ELF-1 (cell line): ENCODE measurements at regions not wholly inside any gene's neighbourhood (a gene's known extent, or its start where the extent isn't known, plus 50 kb on each side); places are given as distances from the start of the nearest gene placed in this dataset.
A peak's percentile ranks its signal among the peaks of the same experiment; 100 is the strongest.

Experiments used
- DNase-seq: peaks from one replicate; pipeline ENCODE4 v3.0.0-alpha.2; 2016; ENCODE audit warnings: low read depth, low spot score

DNA sequence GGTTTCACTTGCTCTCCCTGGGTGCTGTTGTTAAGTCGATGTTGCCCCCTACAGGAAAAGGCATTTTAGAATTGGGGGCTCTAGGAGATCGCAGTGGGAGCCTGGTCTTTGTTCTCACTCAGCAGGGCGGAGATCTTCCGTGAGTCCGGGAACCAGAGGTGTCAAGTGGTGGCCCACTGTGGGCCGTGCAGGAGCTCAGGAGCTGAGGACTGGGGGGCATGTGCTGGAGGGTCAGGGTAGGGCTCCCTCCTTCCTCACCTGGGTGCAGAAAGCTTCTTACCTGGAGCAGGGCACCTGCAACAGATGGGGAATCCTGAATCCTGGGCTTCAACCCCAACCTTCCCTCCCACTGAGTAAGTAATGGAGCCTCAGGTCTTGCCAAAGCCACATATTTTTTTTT, 392.7 kb downstream of the NPHP4 start:
- no peak for DNase-seq

DNA sequence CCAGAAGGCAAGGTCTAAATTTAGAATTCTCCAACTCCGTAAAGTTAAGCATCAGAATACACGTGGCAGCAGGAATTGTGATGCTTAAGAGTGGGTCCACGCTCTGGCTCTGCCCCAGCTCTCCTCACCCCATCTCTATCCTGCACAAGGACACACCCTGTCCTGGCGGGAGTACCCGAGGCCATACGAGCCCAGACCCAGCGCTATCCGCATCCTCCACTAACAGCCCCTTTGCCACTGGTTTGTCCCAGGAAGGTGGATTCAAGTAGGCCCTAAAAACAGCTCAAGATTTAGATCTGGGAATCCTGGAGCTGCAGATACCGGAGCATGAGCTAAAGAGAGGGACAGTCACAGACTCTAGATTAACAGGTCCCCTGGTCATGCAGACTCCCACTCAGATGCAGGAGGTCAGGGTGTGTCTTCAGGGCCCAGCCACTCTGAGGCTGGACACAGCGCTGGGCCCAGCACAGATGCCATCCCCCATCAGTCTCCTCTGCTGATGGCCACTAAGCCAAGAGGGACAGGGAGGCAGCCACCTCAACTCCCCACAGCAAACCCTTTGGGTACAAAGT, 393.3 kb downstream of the NPHP4 start:
- DNase-seq, result peak; percentile 17

DNA sequence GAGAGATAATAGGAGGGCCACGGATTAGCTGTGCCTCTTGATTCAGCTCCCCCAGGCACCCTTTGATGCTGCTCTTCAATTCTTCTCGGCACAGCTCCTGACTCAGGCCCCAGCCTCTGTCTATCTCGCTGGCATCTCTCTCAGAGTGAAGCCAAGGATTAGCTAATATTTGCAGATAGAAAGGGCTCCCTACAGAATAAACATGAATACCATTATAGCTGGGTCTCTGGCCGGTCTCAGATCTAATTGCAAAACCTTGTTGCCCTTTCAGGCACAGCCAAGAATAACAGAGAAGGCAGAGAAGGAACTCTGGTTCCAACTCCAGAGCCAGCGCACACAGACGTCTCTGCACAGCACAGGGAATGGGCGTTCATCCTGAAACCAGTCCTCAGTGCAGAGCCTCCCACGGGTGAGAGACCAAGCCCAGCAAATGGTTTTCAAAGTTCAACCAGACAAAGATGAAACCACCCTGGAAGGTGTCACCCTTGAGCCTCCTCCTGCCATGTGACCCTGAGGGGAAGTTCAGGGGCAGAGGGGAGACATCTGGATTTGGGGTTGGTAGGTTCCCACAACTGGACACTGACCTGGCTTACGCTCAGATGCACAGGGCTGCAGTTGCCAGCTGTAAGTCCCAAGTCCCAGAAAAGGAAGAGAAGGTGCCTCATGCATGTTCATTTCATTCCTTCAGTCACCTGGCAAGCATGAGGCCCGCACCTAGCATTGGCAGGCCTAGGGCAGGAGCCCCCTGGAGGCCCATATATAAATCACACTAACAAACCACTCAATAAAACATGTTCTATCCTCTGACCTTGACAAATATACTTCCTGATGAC, 394.0 kb downstream of the NPHP4 start:
- DNase-seq, result peak; percentile 19

DNA sequence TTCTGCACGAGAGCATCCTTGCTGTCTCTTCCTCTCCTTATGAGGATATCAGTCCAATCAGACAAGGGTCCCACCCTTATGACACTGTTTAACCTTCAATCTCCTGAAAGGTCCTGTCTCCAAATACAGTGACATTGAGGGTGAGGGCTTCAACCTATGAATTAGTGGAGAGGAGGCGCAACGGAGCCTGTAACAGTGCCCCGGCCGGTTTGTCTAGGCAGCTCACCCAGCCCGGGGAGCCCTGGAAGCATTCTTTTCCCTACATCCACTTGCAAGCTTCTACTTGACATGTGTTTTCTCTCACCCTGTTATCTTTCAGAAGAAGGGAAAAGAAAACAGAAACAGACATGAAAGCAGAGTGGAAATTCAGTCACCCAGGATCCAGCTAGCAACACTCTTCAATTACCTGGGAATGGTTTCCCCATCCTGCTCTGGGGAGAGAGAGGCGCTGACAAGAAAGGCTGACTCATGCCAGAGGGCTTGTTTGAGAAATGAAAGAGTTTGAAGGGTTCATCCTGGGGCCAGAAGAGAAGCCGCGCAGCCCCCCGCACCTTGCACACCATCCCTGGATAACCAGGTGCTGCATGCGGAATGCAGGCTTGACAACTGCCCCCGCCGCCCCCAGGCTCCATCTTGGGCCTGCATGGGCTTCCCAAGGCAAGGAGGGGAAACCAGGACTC, 394.9 kb downstream of the NPHP4 start:
- DNase-seq, result peak; percentile 73

DNA sequence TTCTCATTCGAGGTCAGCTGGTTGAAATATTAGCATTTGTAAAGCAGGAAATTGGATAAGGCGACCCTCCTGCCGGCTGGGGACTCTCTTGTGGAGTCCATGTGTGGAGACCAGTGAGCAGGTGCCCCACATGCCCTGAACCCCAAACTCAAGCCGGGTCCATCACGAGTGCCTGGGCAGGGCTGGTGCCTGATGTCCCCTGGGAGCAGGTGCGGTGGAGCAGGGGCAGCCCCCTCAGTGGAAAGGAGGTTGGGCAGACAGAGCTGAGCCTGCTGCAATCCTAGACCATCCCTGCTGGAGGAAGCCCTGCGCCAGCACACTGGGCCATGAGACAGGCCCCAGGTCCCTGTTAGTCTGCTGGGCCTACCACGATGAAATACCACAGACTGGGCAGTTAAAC, 395.6 kb downstream of the NPHP4 start:
- DNase-seq, result no peak

DNA sequence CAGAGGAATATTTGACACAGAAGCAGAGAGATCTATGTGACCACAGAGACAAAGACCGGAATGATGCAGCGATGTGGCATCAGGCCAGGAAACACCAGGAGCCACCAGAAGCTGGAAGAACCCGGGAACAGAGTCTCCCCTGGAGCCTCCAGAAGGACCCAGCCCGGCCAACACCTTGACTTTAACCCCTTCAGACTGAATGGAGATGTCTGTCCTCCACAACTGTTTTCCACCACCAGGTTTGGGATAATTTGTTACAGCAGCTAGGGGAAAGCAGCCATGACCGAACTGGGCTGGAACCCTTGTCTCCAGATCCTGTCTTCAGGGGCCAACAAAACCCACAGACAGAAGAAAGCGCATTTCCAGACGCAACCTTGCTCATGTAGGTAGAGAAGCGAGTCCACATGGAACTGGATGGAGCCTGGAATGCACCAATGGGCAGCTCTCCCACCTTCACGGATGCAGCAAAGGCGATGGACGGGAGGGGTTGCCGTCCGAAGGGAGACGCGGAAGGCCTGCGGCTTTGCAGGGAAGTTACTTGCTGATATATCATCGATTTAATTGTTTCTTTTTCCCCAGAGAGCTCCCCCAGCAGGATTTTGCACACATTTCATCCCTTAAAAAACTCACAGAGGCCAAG, 396.6 kb downstream of the NPHP4 start:
- DNase-seq, result no peak

DNA sequence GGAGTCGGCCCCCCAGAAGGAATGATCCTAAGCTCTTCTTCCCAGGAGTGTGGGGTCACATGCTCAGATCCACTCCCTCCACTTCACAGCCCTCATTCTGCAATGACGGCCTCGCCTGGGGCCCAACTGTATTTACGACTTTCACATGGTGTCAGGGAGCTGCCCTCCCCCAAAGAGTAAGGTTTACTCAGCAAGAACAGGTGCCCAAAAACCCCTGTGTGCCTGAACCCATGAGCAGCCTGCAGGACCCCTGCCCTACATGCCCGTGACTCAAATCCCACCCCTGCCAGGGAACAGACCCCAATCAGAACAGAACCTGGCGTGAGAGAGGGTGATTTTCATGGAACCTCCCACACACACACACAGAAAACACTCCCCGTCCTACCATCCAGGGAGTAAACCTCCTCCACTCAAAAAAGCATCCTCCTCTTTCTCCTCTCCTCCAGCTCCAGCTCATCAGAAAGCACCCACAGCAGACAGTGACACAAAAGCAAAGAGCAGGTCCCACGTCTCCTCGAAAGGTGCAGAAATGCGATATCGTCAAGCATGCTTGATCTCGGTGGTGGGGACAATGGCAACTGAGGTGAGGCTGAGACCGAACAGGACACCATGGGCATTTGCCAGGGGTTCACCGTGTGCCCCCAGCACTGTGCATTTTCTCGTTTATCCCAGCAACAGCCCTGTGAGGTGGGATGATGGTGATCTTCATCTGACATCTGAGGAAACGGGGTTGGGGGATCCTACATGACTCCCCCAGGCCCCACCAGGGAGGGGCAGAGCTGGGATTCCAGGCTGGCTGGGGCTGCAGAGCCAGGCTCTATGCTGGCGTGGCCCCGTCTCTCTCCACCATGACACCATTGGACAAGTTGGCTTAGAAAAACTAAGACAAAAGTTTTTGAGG, 397.9 kb downstream of the NPHP4 start:
- no peak for DNase-seq

DNA sequence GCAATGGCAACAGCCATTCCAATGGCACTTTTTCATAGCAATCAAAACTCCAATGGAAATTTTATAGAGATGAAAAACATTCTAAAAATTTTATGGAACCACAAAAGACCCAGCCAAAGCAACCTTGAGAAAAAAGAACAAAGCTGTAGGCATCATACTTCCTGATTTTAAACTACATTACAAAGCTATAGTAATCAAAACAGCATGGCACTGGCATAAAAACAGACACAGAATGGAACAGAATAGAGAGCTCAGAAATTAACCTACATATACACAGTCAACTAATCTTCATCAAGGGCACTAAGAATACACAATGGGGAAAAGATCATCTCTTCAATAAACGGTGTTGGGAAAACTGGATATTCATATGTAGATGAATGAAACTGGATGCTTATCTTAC, 401.5 kb downstream of the NPHP4 start:
- DNase-seq, result no peak

DNA sequence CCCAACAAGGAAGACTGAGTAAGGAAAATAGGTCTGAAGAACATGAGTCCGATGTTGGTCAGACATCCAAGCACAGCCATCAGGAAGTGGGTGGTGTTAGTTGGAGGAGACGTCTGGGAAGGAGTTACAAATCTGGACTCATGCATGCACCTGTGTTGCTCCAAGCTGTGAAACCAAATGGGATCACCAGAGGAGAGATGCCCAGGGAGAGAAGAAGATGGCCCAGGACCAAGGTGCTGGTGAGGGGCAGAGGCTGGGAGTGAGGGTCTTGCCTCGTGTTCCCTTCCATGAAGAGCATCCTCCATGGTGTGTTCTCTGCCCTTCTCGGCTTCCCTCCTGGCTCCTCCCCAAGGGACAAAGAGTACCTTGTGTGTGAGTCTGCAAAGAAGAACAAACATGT, 405.6 kb downstream of the NPHP4 start:
- DNase-seq, result no peak

DNA sequence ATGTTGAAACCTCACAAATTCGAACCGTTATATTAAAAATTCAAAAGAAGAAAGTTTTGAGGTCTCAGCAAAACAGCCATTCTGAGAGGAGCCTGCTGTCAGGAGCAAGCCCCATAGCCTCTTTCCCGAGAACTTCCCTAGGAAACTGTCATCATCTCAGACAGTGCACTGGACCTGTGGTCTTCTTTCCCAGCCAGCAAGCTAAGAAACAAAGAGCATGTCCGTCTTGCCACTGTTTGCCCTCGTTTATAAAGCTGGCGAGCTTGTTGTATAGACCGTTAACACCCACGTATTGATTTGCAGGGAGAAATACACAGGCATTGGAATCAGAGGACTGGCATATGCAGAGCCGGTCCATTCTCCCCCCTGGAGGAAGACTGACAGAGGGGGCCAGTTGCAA, 407.0 kb downstream of the NPHP4 start:
- no peak for DNase-seq

DNA sequence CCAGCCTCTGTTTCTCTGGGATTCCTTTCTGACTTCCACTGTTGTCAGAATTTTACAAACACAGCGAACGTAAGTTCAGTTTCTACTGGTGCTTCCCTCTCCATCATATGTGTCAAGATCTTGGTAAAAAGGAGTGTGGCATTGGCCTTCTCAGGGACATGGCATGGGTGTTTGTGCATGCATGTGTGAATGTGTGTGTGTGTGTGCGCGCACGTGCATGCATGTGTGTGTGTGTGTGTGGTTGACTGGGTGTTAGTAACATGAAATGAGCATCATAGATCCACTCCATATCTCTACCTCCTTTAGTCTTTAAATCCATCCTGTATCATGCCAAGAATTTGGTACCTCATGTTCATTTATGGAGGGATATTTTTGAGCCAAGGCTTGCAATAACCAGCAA, 411.3 kb downstream of the NPHP4 start:
- DNase-seq, result no peak

DNA sequence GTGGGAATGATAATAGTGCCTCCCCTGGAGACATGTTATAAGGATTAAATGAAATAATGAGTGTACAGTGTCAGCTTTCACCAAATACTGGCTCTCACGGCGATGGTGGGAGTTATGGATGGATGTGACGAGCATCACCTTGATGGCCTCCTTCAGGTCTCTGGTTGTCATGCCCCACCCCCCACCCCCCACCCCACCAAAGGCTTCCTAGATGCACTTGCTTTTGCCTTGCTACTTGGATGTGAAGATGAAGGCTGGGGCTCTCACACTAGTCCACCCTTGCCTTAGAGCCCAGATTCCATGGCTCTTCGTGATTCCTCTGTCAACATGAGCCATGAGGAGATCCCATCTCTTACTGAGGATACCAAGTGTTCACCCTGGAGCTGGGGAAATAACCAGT, 412.3 kb downstream of the NPHP4 start:
- DNase-seq, result no peak

DNA sequence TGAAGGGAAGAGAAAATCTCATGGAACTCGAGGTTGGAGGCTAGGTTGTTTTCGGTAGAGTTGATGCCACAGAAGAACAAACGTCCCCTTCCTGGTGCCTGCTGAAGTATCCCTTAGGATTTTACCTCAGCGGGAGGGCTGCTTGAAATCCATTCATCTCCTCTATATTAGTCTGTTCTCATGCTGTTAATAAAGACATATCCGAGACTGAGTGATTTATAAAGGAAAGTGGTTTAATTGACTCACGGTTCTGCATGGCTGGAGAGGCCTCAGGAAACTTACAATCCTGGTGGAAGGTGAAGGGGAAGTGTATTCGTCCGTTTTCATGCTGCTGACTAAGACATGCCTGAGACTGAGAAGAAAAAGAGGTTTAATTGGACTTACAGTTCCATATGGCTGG, 413.5 kb downstream of the NPHP4 start:
- no peak for DNase-seq

DNA sequence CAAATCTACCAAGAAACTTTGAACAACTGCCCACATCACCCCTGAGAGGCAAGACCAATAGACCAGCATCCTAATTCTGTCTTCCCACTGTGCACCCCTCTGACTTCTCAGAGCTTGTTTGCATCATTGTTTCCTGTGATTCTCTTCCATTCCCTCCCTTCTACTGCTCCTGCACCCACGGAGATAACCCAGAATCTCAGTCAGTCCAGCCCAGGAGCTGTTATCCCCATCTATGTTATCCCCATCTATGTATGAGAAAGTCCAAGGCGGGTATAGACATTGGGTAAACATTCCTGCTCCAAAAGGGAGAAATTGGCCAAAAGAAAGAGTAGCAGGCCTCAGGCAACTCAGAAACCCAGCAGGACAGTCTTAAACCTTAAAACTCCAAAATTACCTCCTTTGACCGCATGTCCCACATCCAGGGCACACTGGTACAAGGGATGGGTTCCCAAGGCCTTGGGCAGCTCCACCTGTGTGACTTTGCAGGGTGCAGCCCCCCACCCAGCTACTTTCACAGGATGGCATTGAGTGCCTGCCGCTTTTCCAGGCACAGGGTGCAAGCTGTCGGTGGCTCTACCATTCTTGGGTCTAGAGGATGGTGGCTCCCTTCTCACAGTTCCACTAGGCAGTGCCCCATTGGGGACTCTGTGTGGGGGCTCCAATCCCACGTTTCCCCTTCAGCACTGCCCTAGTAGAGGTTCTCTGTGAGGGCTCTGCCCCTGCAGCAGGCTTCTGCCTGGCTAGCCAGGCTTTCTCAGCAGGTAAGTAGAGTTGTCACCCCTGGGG, 414.8 kb downstream of the NPHP4 start:
- DNase-seq, result no peak

DNA sequence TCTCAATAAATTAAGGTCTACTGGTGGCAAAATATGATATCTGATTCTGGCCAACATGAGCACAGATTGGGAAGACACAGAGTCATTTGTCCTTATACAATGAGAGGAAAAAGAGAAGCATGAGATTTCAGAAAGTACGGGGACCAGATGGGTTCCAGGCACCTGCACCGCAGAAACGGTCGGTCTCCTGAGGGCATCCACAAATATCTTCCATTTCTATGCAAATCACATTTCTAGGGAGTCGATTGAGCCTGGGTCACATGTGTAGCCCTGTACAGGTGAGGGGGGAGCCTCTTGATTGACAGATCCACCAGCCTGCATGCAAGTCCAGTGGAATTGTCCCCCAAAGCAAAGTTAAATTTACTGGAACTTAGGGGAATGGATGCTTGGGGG, 415.6 kb downstream of the NPHP4 start:
- DNase-seq, result no peak

DNA sequence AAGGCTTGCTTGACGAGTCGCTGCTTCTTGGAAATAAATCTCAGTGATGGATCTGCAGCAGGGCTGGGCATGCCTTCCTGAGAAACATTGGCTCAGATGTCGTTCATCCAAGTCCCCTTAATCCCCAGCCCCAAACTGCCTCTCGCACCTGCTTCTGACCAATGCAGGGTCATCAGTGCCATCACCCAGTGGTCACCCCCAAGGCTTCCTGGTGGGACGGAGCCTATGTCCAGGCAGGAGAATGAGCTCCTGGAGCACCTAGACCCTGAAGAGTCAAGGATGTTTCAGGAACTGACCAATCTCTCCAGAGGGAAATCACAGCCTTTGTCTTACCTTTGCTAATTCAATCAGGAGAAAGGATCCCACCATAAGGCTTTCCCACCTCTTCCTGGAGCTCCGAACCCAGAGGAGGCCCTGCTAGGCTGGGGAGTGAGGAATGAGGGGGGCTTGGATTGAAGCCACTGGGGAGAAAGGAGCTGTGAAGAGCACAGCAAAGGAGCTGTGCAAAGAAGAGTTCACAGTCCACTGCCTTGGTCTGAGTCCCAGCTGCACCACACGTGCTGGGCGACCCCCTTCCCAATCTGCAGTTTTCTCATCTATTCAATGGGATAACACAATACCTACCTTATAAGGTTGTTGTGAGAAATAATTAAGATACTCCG, 416.1 kb downstream of the NPHP4 start:
- no peak for DNase-seq

DNA sequence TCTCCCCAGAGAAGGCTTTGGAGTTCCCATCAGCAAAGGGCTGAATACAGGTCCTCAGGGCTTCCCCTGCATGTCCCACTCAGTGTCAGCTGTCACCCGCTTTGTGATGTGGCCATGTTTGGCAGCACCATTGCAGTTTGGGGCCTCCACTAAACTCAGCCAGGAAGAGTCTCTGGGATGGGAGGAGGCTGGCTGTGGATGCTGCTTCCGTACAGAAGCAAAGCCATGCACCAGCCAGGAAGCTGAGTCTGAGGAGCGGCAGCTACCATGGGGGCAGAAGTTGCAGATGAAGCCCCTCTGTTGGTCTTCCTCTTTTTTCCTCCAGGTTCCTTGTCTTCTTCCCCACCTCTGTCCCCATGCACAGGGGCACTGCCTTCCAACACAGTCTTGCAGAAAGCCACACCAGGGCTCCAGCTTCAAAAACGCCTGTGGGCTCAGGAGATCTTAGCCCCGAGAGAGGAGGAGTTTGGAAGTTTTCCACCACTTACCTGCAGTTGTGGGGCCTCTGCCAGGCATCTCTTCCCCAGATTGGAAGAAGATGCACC, 416.8 kb downstream of the NPHP4 start:
- DNase-seq, result no peak

DNA sequence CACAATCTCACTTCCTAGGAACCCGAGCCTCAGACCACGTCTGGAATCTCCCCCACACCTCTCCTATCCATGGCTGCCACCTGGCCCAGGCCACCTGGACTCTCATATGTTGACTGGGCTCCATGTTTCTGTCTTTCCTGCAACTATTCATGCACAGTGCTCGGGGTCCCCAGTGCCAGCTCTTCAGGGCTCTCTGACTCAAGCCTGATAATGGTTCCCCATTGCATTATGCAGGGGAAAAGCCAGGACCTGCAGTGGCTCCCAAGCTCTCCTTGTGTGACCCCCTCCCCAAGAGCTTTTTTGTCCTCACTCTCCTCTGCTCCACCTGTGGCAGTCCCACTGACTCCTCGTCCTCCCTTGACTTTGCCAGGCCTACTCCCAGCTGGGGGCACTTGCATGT, 417.6 kb downstream of the NPHP4 start:
- no peak for DNase-seq

DNA sequence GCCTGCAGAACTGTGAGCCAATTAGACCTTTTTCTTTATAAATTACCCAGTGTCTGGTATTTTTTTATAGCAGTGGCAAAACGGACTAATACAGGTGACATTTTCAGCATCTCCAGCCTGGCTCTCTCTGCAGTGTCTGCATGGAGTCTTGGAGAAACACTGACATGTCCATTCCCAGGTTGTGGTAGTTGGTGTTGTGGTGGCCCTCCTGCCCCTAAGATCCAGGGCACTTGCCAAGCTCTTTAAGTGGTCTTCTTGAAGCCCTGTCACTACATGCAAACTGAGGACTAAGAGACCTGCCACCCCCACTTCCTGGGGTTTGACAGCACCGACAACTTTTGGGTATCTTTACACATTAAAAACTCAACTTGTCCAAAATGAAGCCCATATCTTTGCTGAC, 419.4 kb downstream of the NPHP4 start:
- DNase-seq, result no peak

DNA sequence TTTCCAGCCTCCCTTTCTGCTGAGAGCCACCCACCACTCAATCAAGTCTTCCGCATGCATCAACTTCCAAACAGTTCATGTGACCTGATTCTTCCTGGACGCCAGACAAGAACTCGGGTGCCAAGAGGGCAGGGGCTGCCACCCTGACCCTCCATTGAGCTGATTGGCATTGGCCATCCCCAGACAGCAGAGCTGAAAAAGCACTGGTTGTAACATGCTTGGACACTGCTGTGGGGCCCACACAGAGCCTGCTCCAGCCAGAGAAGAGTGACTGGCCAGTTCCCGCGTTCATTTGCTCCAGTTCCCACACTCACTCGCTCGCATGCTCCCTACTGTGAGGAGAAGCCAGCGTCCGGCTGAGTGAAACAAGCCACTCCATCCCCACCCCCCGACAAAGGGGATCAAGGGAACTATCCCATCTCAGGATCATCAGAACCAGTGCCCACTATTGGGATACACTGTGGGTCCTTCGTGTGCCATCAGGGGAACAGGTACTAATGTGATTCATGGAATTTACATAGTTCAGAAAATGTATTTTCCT, 420.3 kb downstream of the NPHP4 start:
- DNase-seq, result no peak
